Activated CD4-positive, alpha-beta T cell treated with anti-CD3 and anti-CD28 coated beads, Interleukin-2, Interleukin-4, amounts not matched to agents 100 ng/mL and 50 ng/mL, durations not matched to agents 16 hours and 8 hours (primary cell): ENCODE measurements at regions not wholly inside any gene's neighbourhood (a gene's known extent, or its start where the extent isn't known, plus 50 kb on each side); places are given as distances from the start of the nearest gene placed in this dataset.
A peak's percentile ranks its signal among the peaks of the same experiment; 100 is the strongest.
"Not testable (repeated sequence)": the region's sequence is repeated elsewhere in the genome, so short reads cannot be mapped to it uniquely, and the experiment has no call there.

Experiments used
- DNase-seq: peaks from one replicate; pipeline ENCODE4 v3.0.0-alpha.2; 2020; ENCODE audit warnings: low spot score

- no peak for DNase-seq
Measured at GRCh38 chr12:56872366-56872765, 61.8 kb downstream of the SDR9C7 start.

GRCh38 chr12:56867216-56867615 lies 67.0 kb downstream of the SDR9C7 start:
- DNase-seq, result no peak

DNA sequence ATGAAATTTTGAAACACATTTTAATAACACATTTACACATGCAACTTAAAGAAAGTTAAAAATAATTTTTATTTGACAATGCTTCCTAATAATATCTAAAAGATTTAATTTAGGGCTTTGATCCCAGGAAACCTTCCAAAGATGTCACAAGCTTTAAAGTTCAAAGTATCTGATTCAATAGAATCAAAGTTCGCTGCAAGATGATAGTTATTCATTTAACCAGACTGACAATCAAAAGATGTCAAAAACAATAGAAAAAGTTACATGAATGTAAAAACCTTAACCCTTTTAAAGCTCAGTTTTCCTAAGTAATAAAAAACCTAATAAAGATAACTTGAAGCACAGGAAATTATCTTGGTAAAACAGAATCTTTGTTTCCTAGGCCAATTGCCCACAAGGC lies 67.7 kb downstream of the SDR9C7 start:
- DNase-seq, result no peak

- DNase-seq, result no peak
Measured at GRCh38 chr12:56864318-56864717, 69.9 kb downstream of the SDR9C7 start.

DNA sequence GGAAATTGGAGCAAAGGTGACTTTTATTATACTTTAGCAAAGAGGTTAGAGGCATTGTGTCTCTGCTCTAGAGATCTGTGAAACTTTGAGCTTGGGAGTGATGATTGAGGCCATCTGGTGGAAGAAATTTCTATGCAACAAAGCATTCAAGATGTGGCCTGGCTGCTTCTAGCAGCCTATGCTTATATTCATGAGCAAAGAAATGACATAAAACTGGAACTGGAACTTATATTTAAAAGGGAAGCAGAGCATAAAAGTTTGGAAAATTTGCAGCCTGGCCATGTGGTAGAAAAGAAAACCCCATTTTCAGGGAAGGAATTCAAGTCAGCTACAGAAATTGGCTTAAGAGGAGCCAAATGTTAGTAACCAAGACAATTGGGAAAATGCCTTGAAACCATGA lies 70.4 kb downstream of the SDR9C7 start:
- DNase-seq, result no peak

- no peak for DNase-seq
Measured at GRCh38 chr12:56862264-56862663, 71.9 kb downstream of the SDR9C7 start.

GRCh38 chr12:56853392-56853978 lies 80.7 kb downstream of the SDR9C7 start:
- not testable (repeated sequence) for DNase-seq

- no peak for DNase-seq
Measured at GRCh38 chr12:56851462-56851861, 82.7 kb downstream of the SDR9C7 start.

DNA sequence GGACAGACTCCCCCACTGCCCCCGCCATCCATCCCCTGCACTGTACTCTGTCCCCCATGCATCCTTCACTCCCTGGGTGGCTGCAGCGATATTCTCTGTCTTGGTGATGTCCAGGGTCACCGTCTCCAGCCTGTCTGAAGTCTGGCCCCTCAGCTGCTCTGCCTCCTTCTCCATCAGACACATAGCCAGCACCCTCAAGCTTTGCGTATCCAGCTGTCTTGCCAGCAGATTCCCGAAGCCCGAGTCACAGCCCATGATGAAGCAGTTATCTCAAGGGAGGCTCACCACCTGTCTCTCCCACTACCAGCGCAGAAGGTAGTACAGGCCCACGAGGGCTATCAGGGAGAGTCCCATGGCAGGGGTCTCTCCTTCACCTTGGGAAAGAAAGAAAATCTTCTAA lies 77.8 kb downstream of the HSD17B6 start:
- no peak for DNase-seq

DNA sequence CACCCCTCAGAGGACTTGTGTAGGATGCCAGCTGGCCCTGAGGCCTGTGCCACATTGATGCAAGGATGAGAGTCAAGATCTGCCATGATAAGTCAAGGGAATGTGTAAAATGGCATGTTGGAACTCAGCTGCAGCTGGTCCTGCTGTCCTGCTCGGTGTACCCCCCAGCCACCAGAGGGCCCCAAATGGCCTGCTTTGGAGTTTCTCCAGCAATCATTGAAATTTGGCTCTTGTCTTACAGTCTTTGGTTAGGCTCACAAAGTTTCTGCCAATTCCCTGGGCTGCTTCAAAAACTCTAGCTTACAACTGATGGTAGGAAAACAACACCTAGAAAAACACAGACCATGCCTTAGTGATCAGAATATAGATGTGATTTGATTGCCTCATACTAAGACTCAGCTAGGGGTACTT lies 76.8 kb downstream of the HSD17B6 start:
- peak; percentile 26 for DNase-seq

DNA sequence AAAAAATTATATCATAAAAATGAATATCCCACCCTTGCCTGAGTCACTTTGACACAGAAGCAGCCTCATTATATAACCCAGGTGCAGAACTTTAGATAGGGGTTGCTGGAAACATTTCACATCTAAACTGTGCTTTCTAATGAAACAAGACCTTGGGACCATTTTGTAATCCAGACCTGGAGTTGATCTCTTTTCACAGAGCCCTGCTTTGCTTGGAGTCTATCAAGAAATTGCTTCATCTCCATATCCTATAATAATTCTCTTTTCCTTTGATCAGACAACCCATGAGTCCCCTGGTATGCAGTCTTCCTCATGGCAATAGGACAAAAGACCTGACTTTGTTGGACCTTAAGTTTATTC lies 76.3 kb downstream of the HSD17B6 start:
- DNase-seq, result no peak

DNA sequence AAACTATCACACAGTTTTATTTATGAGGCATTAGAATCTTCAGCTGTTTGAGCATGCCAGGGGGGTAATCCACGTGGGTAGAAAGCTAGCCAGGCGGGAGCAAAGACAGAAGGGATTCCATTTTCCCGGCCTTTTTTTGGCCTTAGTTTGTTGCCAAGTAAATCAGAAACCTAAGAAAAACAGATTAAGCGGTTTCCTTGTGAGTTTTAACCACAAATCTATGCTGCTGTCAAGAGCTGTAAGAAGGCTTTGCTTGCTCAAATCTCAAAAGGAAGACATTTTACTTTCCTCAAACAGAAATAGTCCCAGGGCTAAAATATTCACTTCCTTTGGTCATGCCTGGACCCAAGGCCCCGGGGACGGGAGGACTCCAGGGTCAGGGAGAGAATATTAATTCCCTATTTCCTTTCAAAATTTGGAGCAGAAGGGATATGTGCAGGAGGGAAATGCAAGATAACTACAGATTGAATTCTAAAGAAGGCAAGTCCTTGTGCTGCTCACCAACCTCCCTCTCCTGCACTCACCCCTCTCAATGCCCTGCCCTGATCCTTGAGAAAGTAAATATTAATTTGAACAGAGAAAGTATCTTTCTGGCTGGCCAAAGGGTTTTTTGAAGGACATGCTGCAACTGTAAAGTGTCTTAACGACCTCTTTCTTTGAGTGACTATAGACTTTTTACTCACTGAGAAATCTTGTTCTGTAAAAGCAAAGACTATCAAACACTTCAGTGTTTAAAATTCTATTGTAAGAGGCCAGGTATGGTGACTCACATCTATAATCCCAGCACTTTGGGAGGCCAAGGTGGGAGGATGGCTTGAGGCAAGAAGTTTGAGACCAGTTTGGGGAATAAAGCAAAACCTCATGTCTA lies 75.7 kb downstream of the HSD17B6 start:
- no peak for DNase-seq
